B cell (primary cell): ENCODE measurements at regions not wholly inside any gene's neighbourhood (a gene's known extent, or its start where the extent isn't known, plus 50 kb on each side); places are given as distances from the start of the nearest gene placed in this dataset.

ENCODE experiments used
- ATAC-seq: fragments of 200-7000 bp; cut with Tn5 transposase; one replicate; pipeline ENCODE4 v1.10.0; 2021; ENCODE audit warnings: low read depth, mild to moderate bottlenecking, moderate number of reproducible peaks, moderate library complexity
- CTCF ChIA-PET: fragments of 350-600 bp; sonication (Branson Sonifier 250); formaldehyde crosslinking; loops from one replicate; lab custom pipeline; 2021; ENCODE audit warnings: antibody characterized with exemption, inconsistent platforms; lab: Charles Lee
- POLR2A ChIA-PET: fragments of 350-600 bp; sonication (Branson Sonifier 250); formaldehyde crosslinking; loops from one replicate; lab custom pipeline; 2021; ENCODE audit warnings: antibody characterized with exemption; lab: Charles Lee
- DNase-seq: peaks from one replicate; pipeline ENCODE4 v3.0.0; 2013
- H2AFZ ChIP-seq: 2 replicates; pipeline ENCODE4 v1.6.1; 2012; ENCODE audit warnings: mild to moderate bottlenecking, low read depth, low read length; ENCODE audit not compliant: insufficient read depth, poor library complexity, severe bottlenecking
- H3K27ac ChIP-seq, 2 donors: 1 replicate in 1 of 2; 2 replicates in 1 of 2; pipeline ENCODE4 v1.5.1; 2012 to 2013; ENCODE audit warnings: low read length in 2 of 2, mild to moderate bottlenecking in 2 of 2, moderate library complexity in 1 of 2
- H3K27me3 ChIP-seq, 4 experiments: fragments of 200-600 bp in 1 of 4; sonication (generic) in 1 of 4; replicated peaks in 1 of 4; 1 replicate in 2 of 4; 2 replicates in 2 of 4; pipeline versions ENCODE4 v1.6.1 to v1.7.0; 2013 to 2016; ENCODE audit warnings: low read length in 3 of 4, mild to moderate bottlenecking in 2 of 4, mixed read lengths in 1 of 4, moderate library complexity in 1 of 4; ENCODE audit not compliant: insufficient read depth in 4 of 4, control insufficient read depth in 3 of 4; ENCODE audit errors: control extremely low read depth in 1 of 4
- H3K36me3 ChIP-seq, 2 experiments: replicated peaks in 1 of 2; 1 replicate in 1 of 2; 2 replicates in 1 of 2; pipeline versions ENCODE4 v1.6.1 to v1.7.1; 2013; ENCODE audit warnings: low read length in 1 of 2; ENCODE audit not compliant: insufficient read depth in 2 of 2, control insufficient read depth in 1 of 2; ENCODE audit errors: control extremely low read depth in 1 of 2, extremely low read depth in 1 of 2
- H3K4me1 ChIP-seq, 2 donors: fragments of 200-600 bp in 1 of 2; sonication (generic) in 1 of 2; 1 replicate in 1 of 2; 2 replicates in 1 of 2; pipeline versions ENCODE4 v1.5.1 to v1.6.1; 2013 to 2017; ENCODE audit warnings: low read length in 2 of 2; ENCODE audit not compliant: control insufficient read depth in 2 of 2, insufficient read depth in 2 of 2
- H3K4me2 ChIP-seq: replicated peaks from 2 replicates; pipeline ENCODE3; 2012; ENCODE audit warnings: mild to moderate bottlenecking, low read depth, low read length; ENCODE audit not compliant: poor library complexity, severe bottlenecking
- H3K4me3 ChIP-seq, 5 experiments: fragments of 200-600 bp in 1 of 5; sonication (generic) in 1 of 5; 1 replicate in 3 of 5; 2 replicates in 2 of 5; pipeline versions ENCODE4 v1.5.1 to v1.7.0; 2011 to 2016; ENCODE audit warnings: low read length in 4 of 5, mild to moderate bottlenecking in 4 of 5, low read depth in 2 of 5, control low read depth in 1 of 5, moderate library complexity in 1 of 5; ENCODE audit not compliant: insufficient read depth in 1 of 5; ENCODE audit errors: control extremely low read depth in 1 of 5, extremely low read depth in 1 of 5
- H3K79me2 ChIP-seq: fragments of 200-600 bp; sonication (generic); one replicate; pipeline ENCODE4 v1.6.0; 2016; ENCODE audit warnings: low read length; ENCODE audit not compliant: control insufficient read depth, insufficient read depth
- H3K9ac ChIP-seq: fragments of 200-600 bp; sonication (generic); 2 replicates; pipeline ENCODE4 v1.6.1; 2017; ENCODE audit warnings: mild to moderate bottlenecking, low read length, moderate library complexity
- H3K9me3 ChIP-seq, 3 donors: one replicate each; pipeline versions ENCODE4 v1.6.1 to v1.7.1; 2013; ENCODE audit warnings: low read length in 2 of 3; ENCODE audit not compliant: control insufficient read depth in 2 of 3, insufficient read depth in 1 of 3; ENCODE audit errors: control extremely low read depth in 1 of 3
- H4K20me1 ChIP-seq: 2 replicates; pipeline ENCODE4 v1.6.0; 2012; ENCODE audit warnings: mild to moderate bottlenecking, low read length; ENCODE audit not compliant: insufficient read depth, control insufficient read depth, poor library complexity, severe bottlenecking
- H3K27ac Mint-ChIP-seq: one replicate; pipeline ENCODE4 v1.8.0; 2021; ENCODE audit warnings: mixed read lengths
- H3K27me3 Mint-ChIP-seq: one replicate; pipeline ENCODE4 v1.8.0; 2021; ENCODE audit warnings: mixed read lengths
- H3K4me1 Mint-ChIP-seq: one replicate; pipeline ENCODE4 v1.8.0; 2021; ENCODE audit warnings: mixed read lengths
- H3K4me3 Mint-ChIP-seq: one replicate; pipeline ENCODE4 v1.8.0; 2021; ENCODE audit warnings: mixed read lengths
- H3K9me3 Mint-ChIP-seq: one replicate; pipeline ENCODE4 v1.8.0; 2022; ENCODE audit warnings: mixed read lengths; ENCODE audit not compliant: insufficient read depth
- EZH2 ChIP-seq: IDR thresholded peaks from 2 replicates; pipeline ENCODE4 v1.6.1; 2012; ENCODE audit warnings: borderline replicate concordance, low read depth, mild to moderate bottlenecking, moderate library complexity, low read length; ENCODE audit not compliant: insufficient read depth, poor library complexity, severe bottlenecking
- WGBS: methylation state at CpG from one replicate; pipeline ENCODE4 v1.1.5; 2013; ENCODE audit warnings: missing lambda C conversion rate; ENCODE audit not compliant: insufficient coverage; 5-methylcytosine and 5-hydroxymethylcytosine counted together
- intact Hi-C: fragments of 100-400 bp; cut with micrococcal nuclease; formaldehyde crosslinking; loops from one replicate; pipeline ENCODE4 v1.10.0; 2022
- TF ChIP-seq, protein P1 (sequence below): fragments of 200-600 bp; IDR thresholded peaks from one replicate; pipeline ENCODE4 v1.8.0; 2022; ENCODE audit warnings: antibody characterized with exemption, mild to moderate bottlenecking

- ChIA-PET POLR2A (no interaction called here), CTCF (no interaction called here)
- no peaks in the 10 kb centered on the region for H3K4me1 ChIP-seq
- intact Hi-C loops = no loop called here
- DNase-seq (no peak), ATAC-seq (no peak)
- no peak overlapping the region for H2AFZ ChIP-seq
- H3K27ac ChIP-seq = no peak overlapping the region
- no peaks in the 10 kb centered on the region for H3K36me3 ChIP-seq
- peaks cover 0 to 10% (median 0%) of the 10 kb centered on the region in 4 experiments for H3K27me3 ChIP-seq
- H3K79me2 ChIP-seq = no peaks in the 10 kb centered on the region
- peaks cover 0 to 21% (median 0%) of the 10 kb centered on the region in 3 donors for H3K9me3 ChIP-seq
- Mint-ChIP-seq H3K9me3 (no peaks in the 10 kb centered on the region), H3K27me3 (peaks cover 16% of the 10 kb centered on the region), H3K4me1 (no peaks in the 10 kb centered on the region), H3K4me3 (no peak overlapping the region), H3K27ac (no peak overlapping the region)
- H4K20me1 ChIP-seq = no peaks in the 10 kb centered on the region
- H3K9ac ChIP-seq = no peak overlapping the region
- H3K4me2 ChIP-seq = no peak overlapping the region
- WGBS = 90% methylated on average over 6 of the region's 7 CpGs
- TF ChIP-seq EZH2 = no peak
- TF ChIP-seq, protein P1, sequence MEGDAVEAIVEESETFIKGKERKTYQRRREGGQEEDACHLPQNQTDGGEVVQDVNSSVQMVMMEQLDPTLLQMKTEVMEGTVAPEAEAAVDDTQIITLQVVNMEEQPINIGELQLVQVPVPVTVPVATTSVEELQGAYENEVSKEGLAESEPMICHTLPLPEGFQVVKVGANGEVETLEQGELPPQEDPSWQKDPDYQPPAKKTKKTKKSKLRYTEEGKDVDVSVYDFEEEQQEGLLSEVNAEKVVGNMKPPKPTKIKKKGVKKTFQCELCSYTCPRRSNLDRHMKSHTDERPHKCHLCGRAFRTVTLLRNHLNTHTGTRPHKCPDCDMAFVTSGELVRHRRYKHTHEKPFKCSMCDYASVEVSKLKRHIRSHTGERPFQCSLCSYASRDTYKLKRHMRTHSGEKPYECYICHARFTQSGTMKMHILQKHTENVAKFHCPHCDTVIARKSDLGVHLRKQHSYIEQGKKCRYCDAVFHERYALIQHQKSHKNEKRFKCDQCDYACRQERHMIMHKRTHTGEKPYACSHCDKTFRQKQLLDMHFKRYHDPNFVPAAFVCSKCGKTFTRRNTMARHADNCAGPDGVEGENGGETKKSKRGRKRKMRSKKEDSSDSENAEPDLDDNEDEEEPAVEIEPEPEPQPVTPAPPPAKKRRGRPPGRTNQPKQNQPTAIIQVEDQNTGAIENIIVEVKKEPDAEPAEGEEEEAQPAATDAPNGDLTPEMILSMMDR = no peak
- no peak overlapping the region for H3K4me3 ChIP-seq
These were observed 164.3 kb upstream of the PMEPA1 start for GRCh38 chr20:57874141-57874540.

DNA sequence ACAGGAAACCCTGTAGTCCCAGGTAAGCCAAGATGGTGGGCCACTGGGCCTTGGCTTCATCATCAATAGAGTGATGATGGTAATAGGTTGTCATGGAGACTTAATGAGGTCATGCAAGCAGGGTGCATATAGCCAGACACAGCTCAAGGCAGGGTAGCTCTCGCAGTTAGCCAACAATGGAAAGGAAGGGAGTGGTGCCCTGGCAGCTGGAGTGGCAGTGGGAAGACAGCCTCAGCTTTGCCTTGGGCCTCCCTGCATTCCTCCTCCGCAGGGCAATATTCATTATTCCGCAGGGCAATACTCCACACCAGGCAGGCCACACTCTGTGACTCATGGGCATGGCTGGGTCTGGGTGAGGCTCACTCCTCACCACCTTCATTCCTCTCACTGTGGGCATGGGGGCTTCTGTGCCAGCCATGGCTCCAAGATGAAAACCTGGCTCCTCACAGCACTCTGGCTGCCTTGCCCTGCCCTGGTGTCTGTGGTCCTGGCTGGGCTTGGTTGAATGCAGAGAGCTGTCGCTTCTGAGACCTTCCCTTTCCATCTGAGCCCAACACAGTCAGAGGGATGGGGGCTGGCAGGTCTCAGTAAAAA lies 163.1 kb upstream of the PMEPA1 start:
- H3K79me2 ChIP-seq = no peaks in the 10 kb centered on the region
- ATAC-seq = no peak
- no peak overlapping the region for H3K27ac ChIP-seq
- intact Hi-C loops = no loop called here
- no peak overlapping the region for H3K9ac ChIP-seq
- TF ChIP-seq, protein P1 = no peak
- TF ChIP-seq EZH2 = no peak
- H3K9me3 ChIP-seq = peaks cover 0 to 21% (median 0%) of the 10 kb centered on the region in 3 donors
- Mint-ChIP-seq H3K4me3 (no peak overlapping the region), H3K27me3 (peaks cover 27% of the 10 kb centered on the region), H3K9me3 (no peaks in the 10 kb centered on the region), H3K4me1 (no peaks in the 10 kb centered on the region), H3K27ac (no peak overlapping the region)
- ChIA-PET CTCF (no interaction called here), POLR2A (no interaction called here)
- no peak overlapping the region for H3K4me2 ChIP-seq
- no peak overlapping the region for H3K4me3 ChIP-seq
- DNase-seq = no peak
- H3K4me1 ChIP-seq = no peaks in the 10 kb centered on the region
- H3K36me3 ChIP-seq = no peaks in the 10 kb centered on the region
- WGBS = 100% methylated on average over 1 of the region's 4 CpGs
- no peaks in the 10 kb centered on the region for H4K20me1 ChIP-seq
- H2AFZ ChIP-seq = no peak overlapping the region
- peaks cover 0 to 17% (median 0%) of the 10 kb centered on the region in 4 experiments for H3K27me3 ChIP-seq
